ENCODE measurements at regions not wholly inside any gene's neighbourhood (a gene's known extent, or its start where the extent isn't known, plus 50 kb on each side); places are given as distances from the start of the nearest gene placed in this dataset.

DNA sequence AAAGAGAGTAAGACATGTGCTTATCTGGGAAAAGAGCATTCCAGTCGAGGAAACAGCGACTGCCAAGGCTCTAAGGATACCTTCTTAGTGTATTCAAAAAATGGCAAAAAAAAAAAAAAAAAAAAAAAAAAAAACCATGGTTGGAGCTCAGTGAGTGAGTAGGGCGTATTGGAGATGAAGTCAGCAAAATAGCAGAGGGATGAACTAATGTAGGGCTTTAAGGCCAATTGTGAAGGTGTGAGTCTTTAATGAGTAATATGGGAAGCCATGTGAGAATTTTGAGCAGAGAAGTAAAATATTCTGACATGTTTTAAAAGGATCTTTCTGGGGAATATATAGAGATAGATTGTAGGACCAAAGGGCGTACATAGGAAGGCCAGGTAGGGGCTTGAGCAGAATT, 498.6 kb upstream of the ISX start:
- TF ChIP-seq, protein P1, sequence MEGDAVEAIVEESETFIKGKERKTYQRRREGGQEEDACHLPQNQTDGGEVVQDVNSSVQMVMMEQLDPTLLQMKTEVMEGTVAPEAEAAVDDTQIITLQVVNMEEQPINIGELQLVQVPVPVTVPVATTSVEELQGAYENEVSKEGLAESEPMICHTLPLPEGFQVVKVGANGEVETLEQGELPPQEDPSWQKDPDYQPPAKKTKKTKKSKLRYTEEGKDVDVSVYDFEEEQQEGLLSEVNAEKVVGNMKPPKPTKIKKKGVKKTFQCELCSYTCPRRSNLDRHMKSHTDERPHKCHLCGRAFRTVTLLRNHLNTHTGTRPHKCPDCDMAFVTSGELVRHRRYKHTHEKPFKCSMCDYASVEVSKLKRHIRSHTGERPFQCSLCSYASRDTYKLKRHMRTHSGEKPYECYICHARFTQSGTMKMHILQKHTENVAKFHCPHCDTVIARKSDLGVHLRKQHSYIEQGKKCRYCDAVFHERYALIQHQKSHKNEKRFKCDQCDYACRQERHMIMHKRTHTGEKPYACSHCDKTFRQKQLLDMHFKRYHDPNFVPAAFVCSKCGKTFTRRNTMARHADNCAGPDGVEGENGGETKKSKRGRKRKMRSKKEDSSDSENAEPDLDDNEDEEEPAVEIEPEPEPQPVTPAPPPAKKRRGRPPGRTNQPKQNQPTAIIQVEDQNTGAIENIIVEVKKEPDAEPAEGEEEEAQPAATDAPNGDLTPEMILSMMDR (IDR thresholded peaks at IDR 0.05), result no peak
- TF ChIP-seq POLR2A (IDR thresholded peaks at IDR 0.05), result no peak

All from stomach (tissue), 4 donors.